ENCODE measurements at regions not wholly inside any gene's neighbourhood (a gene's known extent, or its start where the extent isn't known, plus 50 kb on each side); places are given as distances from the start of the nearest gene placed in this dataset.

DNA sequence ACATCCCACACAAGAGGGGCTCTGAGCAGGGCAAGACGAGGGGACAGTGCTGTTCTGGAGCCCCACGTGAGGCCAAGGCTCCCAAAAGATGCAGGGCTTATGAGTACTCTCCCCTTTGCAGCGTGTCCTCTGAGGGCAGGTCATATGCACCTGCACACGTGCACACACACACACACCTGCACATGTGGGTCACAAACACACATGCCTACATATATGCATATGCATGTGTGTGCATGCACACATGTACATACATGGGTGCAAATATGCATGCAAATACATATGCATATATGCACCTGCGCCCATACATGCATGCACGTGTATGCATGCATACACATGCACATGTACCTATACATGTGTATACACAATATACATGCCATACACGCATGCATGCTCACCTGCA lies 197.9 kb downstream of the NPHP4 start:
- Histone ChIP-seq H3K36me3 (ENCODE audit: control insufficient read depth in 3 of 3, insufficient read depth in 3 of 3, low read length in 3 of 3) (no peaks in the 10 kb centered on the region), H3K4me3 (ENCODE audit: low read length in 3 of 3) (no peak overlapping the region)

DNA sequence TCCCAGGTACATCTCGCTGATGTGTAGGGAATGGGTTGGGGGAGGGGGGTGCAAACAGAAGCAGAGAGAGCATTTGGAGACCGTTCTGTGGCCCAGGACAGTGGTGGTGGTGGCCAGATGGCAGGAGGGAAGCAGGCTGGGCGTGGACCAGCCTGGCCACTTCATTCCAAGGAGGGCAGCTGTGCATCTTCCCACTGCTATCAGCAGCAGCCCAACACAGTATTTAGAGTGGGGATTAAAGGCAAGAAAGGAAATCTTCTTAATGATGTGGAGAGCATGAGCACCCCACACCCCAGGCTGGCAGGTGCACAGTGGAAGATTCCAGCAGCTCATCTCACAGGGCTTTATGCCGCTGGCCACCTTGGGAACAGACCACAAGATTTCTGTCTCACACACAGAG lies 198.7 kb downstream of the NPHP4 start:
- H3K9ac ChIP-seq (ENCODE audit: low read depth in 1 of 3, low read length in 3 of 3) = no peak overlapping the region
- peaks cover 11 to 41% (median 12%) of the 10 kb centered on the region in 3 donors for H3K27me3 ChIP-seq (ENCODE audit: control insufficient read depth in 3 of 3, insufficient read depth in 3 of 3, low read length in 3 of 3)
- no peaks in the 10 kb centered on the region for H3K4me1 ChIP-seq (ENCODE audit: control insufficient read depth in 3 of 3, insufficient read depth in 3 of 3, low read length in 3 of 3)

More for the DNA sequence above, 197.9 kb downstream of the NPHP4 start:
- Histone ChIP-seq H3K4me1 (ENCODE audit: control insufficient read depth in 3 of 3, insufficient read depth in 3 of 3, low read length in 3 of 3) (no peaks in the 10 kb centered on the region), H3K9ac (ENCODE audit: low read depth in 1 of 3, low read length in 3 of 3) (no peak overlapping the region), H3K27me3 (ENCODE audit: control insufficient read depth in 3 of 3, insufficient read depth in 3 of 3, low read length in 3 of 3) (peaks cover 12 to 41% (median 13%) of the 10 kb centered on the region in 3 donors), H3K9me3 (ENCODE audit: control insufficient read depth in 3 of 3, low read length in 3 of 3) (peaks cover 0 to 5% (median 0%) of the 10 kb centered on the region in 3 donors), H3K27ac (ENCODE audit: low read depth, low read length) (no peak overlapping the region)

DNA sequence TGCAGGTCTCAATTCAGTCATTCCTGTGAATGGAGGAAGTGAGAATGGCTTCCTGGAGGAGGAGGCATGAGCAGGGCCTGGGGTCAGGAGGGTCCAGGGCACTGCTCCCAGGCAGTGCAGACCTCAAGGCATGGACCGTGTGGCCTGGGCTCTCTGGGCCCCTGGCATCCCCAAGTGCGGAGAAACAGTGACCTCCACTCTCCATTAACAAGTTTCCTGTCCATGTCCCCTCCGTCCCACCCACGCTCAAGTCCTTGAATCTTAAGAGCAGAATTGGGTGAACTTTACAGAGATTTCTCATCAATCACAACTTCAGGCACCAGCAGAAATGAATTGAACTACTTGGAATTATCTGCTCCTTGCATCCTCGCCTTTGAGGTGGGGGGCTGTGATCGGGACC lies 211.1 kb downstream of the NPHP4 start:
- H3K9me3 ChIP-seq (ENCODE audit: control insufficient read depth in 3 of 3, low read length in 3 of 3) = no peaks in the 10 kb centered on the region
- no peaks in the 10 kb centered on the region for H3K27me3 ChIP-seq (ENCODE audit: control insufficient read depth in 3 of 3, insufficient read depth in 3 of 3, low read length in 3 of 3)
- no peak overlapping the region for H3K9ac ChIP-seq (ENCODE audit: low read depth in 1 of 3, low read length in 3 of 3)
- no peak overlapping the region for H3K4me3 ChIP-seq (ENCODE audit: low read length in 3 of 3)
- no peak overlapping the region for H3K27ac ChIP-seq (ENCODE audit: low read depth, low read length)
- H3K36me3 ChIP-seq (ENCODE audit: control insufficient read depth in 3 of 3, insufficient read depth in 3 of 3, low read length in 3 of 3) = no peaks in the 10 kb centered on the region
- no peaks in the 10 kb centered on the region for H3K4me1 ChIP-seq (ENCODE audit: control insufficient read depth in 3 of 3, insufficient read depth in 3 of 3, low read length in 3 of 3)

More for the DNA sequence above, 198.7 kb downstream of the NPHP4 start:
- Histone ChIP-seq H3K27ac (ENCODE audit: low read depth, low read length) (no peak overlapping the region), H3K9me3 (ENCODE audit: control insufficient read depth in 3 of 3, low read length in 3 of 3) (peaks cover 0 to 5% (median 0%) of the 10 kb centered on the region in 3 donors), H3K36me3 (ENCODE audit: control insufficient read depth in 3 of 3, insufficient read depth in 3 of 3, low read length in 3 of 3) (no peaks in the 10 kb centered on the region), H3K4me3 (ENCODE audit: low read length in 3 of 3) (no peak overlapping the region)

DNA sequence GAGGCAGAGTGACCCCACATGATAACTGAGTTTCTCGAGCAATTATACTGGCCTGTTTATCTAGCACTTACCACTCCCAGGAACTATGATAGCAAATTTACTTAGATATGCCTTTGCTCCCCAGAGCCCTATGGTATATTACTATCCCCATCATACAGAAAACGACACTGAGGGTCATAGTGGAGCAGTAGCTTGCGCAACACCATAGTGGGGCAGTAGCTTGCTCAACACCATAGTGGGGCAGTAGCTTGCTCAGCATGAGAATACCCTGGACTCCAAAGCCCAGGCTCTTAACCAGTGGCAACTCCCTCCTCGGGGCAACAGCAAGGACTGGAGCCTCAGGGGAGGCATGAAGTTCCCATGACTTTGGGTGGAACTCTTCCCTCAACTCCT lies 211.9 kb downstream of the NPHP4 start:
- Histone ChIP-seq H3K4me3 (ENCODE audit: low read length in 3 of 3) (no peak overlapping the region), H3K9me3 (ENCODE audit: control insufficient read depth in 3 of 3, low read length in 3 of 3) (no peaks in the 10 kb centered on the region), H3K9ac (ENCODE audit: low read depth in 1 of 3, low read length in 3 of 3) (no peak overlapping the region), H3K4me1 (ENCODE audit: control insufficient read depth in 3 of 3, insufficient read depth in 3 of 3, low read length in 3 of 3) (no peaks in the 10 kb centered on the region), H3K27me3 (ENCODE audit: control insufficient read depth in 3 of 3, insufficient read depth in 3 of 3, low read length in 3 of 3) (no peaks in the 10 kb centered on the region), H3K27ac (ENCODE audit: low read depth, low read length) (no peak overlapping the region), H3K36me3 (ENCODE audit: control insufficient read depth in 3 of 3, insufficient read depth in 3 of 3, low read length in 3 of 3) (no peaks in the 10 kb centered on the region)

DNA sequence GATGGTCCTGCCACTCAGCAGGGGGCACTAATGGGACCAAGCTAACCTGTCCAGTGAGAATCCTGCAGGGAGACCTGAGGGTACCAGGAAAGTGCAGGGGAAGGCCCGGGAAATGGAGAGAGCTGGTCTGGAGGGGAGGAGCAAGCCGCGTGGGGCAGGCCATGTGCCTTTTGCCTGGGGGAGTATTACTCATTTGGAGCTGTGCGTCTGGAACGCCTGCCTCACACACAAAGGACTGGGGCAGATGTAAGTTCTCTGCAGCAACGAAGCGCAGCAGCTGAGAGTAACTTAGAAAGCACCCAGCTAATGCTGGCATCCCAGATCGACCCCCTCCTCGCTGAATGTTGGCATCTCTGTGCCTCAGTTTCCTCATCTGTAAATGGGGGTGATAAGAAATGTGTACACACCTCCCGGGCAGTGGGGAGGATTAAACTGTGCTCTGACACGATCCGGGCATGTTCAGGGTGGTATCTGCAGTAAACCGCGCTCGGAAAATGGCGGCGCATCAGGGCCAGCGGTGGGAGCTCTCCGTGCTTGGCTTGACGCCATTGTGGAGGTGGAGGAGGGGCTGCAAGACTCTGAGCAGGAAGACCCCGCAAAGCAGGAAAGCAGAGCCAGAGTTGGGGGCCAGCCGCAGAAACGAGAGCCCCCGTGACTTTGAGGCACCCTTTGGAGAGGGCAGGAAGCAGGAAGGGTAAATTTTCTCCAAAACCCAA lies 212.5 kb downstream of the NPHP4 start:
- H3K27me3 ChIP-seq (ENCODE audit: control insufficient read depth in 3 of 3, insufficient read depth in 3 of 3, low read length in 3 of 3) = no peaks in the 10 kb centered on the region
- H3K4me3 ChIP-seq (ENCODE audit: low read length in 3 of 3) = no peak overlapping the region
- H3K4me1 ChIP-seq (ENCODE audit: control insufficient read depth in 3 of 3, insufficient read depth in 3 of 3, low read length in 3 of 3) = no peaks in the 10 kb centered on the region
- no peak overlapping the region for H3K9ac ChIP-seq (ENCODE audit: low read depth in 1 of 3, low read length in 3 of 3)
- H3K9me3 ChIP-seq (ENCODE audit: control insufficient read depth in 3 of 3, low read length in 3 of 3) = no peaks in the 10 kb centered on the region
- no peaks in the 10 kb centered on the region for H3K36me3 ChIP-seq (ENCODE audit: control insufficient read depth in 3 of 3, insufficient read depth in 3 of 3, low read length in 3 of 3)
- H3K27ac ChIP-seq (ENCODE audit: low read depth, low read length) = no peak overlapping the region

DNA sequence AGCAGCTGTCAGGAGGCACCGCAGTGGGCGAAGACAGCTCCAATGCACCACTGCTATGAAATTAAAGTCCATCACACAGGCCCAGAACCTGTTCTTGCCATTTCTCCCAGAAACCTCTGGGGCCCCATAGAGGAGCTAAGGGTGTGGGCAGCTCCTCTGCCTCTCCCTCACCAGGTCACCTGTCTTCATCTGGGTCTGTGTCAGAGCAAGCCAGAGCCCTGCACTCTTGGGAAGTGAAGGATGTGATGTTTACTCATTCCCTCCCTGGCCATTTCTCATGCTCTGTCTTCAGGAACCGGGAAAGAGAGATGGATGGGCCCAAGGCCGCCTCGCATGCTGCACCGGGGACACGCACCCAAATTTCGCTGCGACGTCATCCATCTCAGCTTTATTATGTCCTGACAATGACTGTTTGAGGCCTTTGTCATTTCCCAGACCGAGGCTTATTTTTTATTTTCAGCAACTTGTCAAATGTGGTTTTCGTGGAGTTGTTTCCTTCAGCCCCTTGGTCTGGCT lies 216.1 kb downstream of the NPHP4 start:
- Histone ChIP-seq H3K4me1 (ENCODE audit: control insufficient read depth in 3 of 3, insufficient read depth in 3 of 3, low read length in 3 of 3) (peaks cover 0 to 2% (median 0%) of the 10 kb centered on the region in 3 donors), H3K9ac (ENCODE audit: low read depth in 1 of 3, low read length in 3 of 3) (no peak overlapping the region), H3K4me3 (ENCODE audit: low read length in 3 of 3) (no peak overlapping the region), H3K36me3 (ENCODE audit: control insufficient read depth in 3 of 3, insufficient read depth in 3 of 3, low read length in 3 of 3) (no peaks in the 10 kb centered on the region), H3K9me3 (ENCODE audit: control insufficient read depth in 3 of 3, low read length in 3 of 3) (no peaks in the 10 kb centered on the region), H3K27ac (ENCODE audit: low read depth, low read length) (no peak overlapping the region), H3K27me3 (ENCODE audit: control insufficient read depth in 3 of 3, insufficient read depth in 3 of 3, low read length in 3 of 3) (peaks cover 7 to 11% (median 9%) of the 10 kb centered on the region in 3 donors)

DNA sequence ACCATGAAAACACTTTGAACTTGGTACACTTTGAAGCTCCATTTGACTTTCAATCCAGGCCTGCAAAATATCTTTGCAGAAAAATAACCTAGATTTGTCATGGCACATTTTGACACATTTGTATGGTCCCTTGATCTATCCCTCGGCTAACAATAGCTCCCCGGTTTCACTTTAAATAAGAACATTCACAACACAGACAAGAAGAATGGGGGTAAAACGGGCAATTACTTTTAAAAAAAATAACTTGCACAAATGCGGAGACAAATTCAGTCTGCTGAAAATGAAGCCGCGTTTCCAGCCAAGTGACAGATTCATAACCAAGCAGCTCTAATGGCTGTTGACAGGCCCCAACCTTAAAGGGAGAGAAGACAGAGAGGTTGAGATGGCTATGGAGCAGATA lies 218.2 kb downstream of the NPHP4 start:
- peaks cover 11 to 14% (median 14%) of the 10 kb centered on the region in 3 donors for H3K27me3 ChIP-seq (ENCODE audit: control insufficient read depth in 3 of 3, insufficient read depth in 3 of 3, low read length in 3 of 3)
- no peak overlapping the region for H3K27ac ChIP-seq (ENCODE audit: low read depth, low read length)
- H3K36me3 ChIP-seq (ENCODE audit: control insufficient read depth in 3 of 3, insufficient read depth in 3 of 3, low read length in 3 of 3) = no peaks in the 10 kb centered on the region
- H3K9me3 ChIP-seq (ENCODE audit: control insufficient read depth in 3 of 3, low read length in 3 of 3) = no peaks in the 10 kb centered on the region
- H3K9ac ChIP-seq (ENCODE audit: low read depth in 1 of 3, low read length in 3 of 3) = no peak overlapping the region
- no peak overlapping the region for H3K4me3 ChIP-seq (ENCODE audit: low read length in 3 of 3)
- H3K4me1 ChIP-seq (ENCODE audit: control insufficient read depth in 3 of 3, insufficient read depth in 3 of 3, low read length in 3 of 3) = peaks cover 3 to 13% (median 5%) of the 10 kb centered on the region in 3 donors

DNA sequence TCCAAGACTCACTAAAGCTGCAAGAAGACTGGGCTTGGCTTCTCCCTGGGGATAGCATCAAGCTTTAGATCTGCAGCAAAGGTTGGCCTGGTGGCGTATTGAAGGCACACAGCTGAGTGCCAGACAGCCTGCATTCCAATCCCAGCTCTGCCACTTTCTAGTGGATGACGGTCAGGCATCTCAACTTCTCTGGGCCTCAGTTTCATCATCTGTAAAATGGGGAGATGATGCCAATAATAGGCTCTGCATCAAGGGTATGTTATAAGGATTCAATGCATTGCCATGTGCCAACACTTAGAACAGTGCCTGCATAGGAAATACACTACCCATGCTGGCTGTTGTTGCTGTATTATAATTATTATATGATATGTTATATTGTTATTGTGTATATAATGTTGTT lies 220.4 kb downstream of the NPHP4 start:
- Histone ChIP-seq H3K9me3 (ENCODE audit: control insufficient read depth in 3 of 3, low read length in 3 of 3) (no peaks in the 10 kb centered on the region), H3K27ac (ENCODE audit: low read depth, low read length) (no peak overlapping the region), H3K27me3 (ENCODE audit: control insufficient read depth in 3 of 3, insufficient read depth in 3 of 3, low read length in 3 of 3) (peaks cover 17 to 24% (median 20%) of the 10 kb centered on the region in 3 donors), H3K9ac (ENCODE audit: low read depth in 1 of 3, low read length in 3 of 3) (no peak overlapping the region), H3K4me1 (ENCODE audit: control insufficient read depth in 3 of 3, insufficient read depth in 3 of 3, low read length in 3 of 3) (peaks cover 3 to 21% (median 10%) of the 10 kb centered on the region in 3 donors), H3K36me3 (ENCODE audit: control insufficient read depth in 3 of 3, insufficient read depth in 3 of 3, low read length in 3 of 3) (no peaks in the 10 kb centered on the region), H3K4me3 (ENCODE audit: low read length in 3 of 3) (no peak overlapping the region)

DNA sequence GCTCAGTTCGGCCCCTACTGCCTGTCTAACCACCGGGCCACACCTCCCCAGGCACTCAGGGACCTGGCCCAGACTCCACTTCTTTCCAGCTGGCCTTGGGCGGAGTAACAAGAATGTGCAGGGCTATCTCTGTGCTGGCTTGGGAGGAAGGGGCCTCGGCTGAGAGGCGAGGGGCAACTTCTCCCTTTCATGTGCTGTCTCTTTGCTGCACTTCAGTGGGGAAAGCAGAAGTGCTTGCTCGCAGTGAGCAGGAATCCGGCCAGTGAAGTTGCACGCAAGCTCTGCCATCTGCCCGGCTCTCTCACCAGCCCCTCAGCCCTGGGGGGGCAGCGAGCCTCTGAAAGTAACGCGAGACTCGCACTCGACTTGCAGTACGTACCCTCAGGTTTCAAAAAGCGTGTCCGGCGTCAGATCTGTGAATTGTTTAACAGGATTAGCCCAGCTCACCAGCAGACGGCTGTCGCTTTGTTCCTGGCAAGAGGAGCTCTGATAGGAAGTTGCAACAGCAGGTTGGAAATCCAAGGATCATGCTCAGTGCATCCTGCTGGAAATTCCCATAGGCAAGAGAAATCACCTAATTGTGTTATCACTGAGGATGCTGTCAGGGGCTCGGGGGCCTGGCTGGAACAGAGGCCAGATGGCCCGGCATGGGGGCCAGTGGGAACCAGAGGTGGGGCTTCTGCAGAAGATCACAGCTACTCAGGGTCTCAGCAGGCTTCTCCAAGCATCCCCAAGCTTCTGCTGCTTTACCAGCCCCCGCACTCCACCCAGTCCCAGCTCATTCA lies 221.1 kb downstream of the NPHP4 start:
- Histone ChIP-seq H3K9ac (ENCODE audit: low read depth in 1 of 3, low read length in 3 of 3) (peak overlapping the region in 1 of 3 donors; percentile 57), H3K4me3 (ENCODE audit: low read length in 3 of 3) (peak overlapping the region in 1 of 3 donors; percentile 54), H3K36me3 (ENCODE audit: control insufficient read depth in 3 of 3, insufficient read depth in 3 of 3, low read length in 3 of 3) (no peaks in the 10 kb centered on the region), H3K27ac (ENCODE audit: low read depth, low read length) (no peak overlapping the region), H3K9me3 (ENCODE audit: control insufficient read depth in 3 of 3, low read length in 3 of 3) (no peaks in the 10 kb centered on the region), H3K27me3 (ENCODE audit: control insufficient read depth in 3 of 3, insufficient read depth in 3 of 3, low read length in 3 of 3) (peaks cover 17 to 28% (median 23%) of the 10 kb centered on the region in 3 donors), H3K4me1 (ENCODE audit: control insufficient read depth in 3 of 3, insufficient read depth in 3 of 3, low read length in 3 of 3) (peaks cover 3 to 21% (median 10%) of the 10 kb centered on the region in 3 donors)

DNA sequence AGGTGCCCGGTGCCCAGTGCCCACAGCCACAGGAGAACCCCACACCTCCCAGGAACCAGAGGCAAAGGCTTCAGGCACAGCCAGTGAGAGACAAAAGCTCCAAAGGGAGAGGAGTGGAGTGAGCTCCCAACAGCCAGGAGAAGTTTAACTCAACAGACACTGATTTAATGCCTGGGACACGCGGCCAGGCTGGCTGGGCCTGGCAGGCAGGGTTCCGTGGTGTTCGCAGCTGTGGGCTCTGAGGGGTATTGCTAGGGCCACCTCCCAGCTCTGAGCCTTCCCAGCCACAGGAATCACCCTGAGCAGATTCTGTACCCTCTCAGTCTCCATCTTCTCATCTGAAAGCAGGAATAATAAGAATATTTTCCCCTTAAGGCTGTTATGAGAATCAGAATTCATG lies 222.5 kb downstream of the NPHP4 start:
- H3K9ac ChIP-seq (ENCODE audit: low read depth in 1 of 3, low read length in 3 of 3) = no peak overlapping the region
- no peak overlapping the region for H3K4me3 ChIP-seq (ENCODE audit: low read length in 3 of 3)
- H3K36me3 ChIP-seq (ENCODE audit: control insufficient read depth in 3 of 3, insufficient read depth in 3 of 3, low read length in 3 of 3) = no peaks in the 10 kb centered on the region
- no peak overlapping the region for H3K27ac ChIP-seq (ENCODE audit: low read depth, low read length)
- no peaks in the 10 kb centered on the region for H3K9me3 ChIP-seq (ENCODE audit: control insufficient read depth in 3 of 3, low read length in 3 of 3)
- peaks cover 21 to 42% (median 36%) of the 10 kb centered on the region in 3 donors for H3K27me3 ChIP-seq (ENCODE audit: control insufficient read depth in 3 of 3, insufficient read depth in 3 of 3, low read length in 3 of 3)
- H3K4me1 ChIP-seq (ENCODE audit: control insufficient read depth in 3 of 3, insufficient read depth in 3 of 3, low read length in 3 of 3) = peaks cover 3 to 21% (median 10%) of the 10 kb centered on the region in 3 donors
